Ecto neural progenitor cell (in vitro differentiated cells): ENCODE measurements at regions not wholly inside any gene's neighbourhood (a gene's known extent, or its start where the extent isn't known, plus 50 kb on each side); places are given as distances from the start of the nearest gene placed in this dataset.
A peak's percentile ranks its signal among the peaks of the same experiment; 100 is the strongest.

Source experiments
- DNase-seq: peaks from one replicate; pipeline ENCODE4 v3.0.0-alpha.2; 2018; ENCODE audit warnings: low spot score

DNA sequence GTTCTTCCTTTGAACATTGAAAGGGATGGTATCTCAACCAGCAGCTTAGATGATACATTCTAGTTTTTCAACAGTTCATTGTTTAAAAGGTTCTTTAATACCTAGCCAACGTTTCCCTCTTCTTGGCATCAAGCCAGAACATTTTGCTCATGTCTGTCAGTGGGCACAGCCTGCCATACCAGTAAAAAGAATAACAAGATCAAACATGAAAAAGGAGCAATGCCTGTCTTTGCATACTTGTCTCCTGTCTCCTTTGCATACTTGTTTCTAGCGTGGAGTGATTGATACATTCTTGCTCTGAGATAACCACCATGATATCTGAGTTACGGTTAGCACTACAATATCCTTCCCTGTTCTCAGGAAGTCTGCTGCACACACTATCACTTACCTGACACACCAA lies 248.6 kb upstream of the DAPK1 start:
- DNase-seq = no peak

DNA sequence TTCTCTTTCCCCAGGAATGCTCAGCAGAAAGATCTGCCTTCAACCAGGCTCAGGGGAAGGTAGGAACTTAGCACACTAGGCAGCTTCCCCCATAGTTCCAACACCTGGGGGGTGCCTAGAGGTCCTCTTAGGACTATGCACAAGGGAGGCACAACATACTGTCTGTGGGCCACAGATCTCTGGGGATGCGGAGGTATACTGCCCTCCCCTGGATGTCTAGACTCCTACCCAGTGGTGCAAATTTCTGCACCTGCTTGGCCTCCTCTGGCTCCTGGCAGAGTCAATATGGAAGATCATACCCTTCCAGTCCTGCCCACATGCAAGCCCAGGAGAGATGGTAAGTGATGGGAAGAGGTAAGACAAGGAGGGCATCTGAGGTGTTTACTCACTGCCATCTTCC lies 247.5 kb upstream of the DAPK1 start:
- DNase-seq = no peak

DNA sequence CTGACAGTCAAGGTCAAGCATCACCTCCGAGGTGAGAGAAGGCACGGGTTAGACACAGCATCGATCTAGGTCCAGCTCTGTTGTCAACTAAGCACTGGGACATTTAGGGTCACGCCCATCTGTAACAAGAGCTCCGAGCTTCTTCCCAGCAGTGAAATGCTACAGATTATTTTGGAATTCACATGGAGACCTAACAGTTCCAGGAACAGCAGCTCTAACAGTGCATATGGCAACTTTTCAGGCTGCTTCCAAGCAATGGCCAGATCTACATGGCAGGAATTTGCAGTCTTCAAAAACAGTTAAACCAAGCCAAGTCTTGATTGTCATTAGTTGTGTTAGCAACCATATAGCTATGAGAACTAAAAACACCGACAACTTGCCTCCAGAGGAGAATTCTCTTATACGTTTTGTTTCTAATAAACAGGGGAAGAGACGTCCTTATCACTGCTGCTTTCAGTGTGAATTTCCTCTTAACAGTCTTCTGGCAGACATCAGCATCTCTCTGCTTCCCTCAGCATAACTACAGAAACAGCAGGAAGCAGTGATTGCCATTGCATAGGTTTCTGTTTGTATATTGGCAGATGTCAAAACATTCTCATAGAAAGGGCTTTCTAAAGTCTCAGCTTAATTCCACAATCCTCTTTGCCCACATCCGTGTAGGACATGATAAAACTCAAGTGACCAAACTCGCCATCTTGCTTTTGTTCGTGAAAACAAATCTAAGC lies 242.1 kb upstream of the DAPK1 start:
- DNase-seq = no peak

DNA sequence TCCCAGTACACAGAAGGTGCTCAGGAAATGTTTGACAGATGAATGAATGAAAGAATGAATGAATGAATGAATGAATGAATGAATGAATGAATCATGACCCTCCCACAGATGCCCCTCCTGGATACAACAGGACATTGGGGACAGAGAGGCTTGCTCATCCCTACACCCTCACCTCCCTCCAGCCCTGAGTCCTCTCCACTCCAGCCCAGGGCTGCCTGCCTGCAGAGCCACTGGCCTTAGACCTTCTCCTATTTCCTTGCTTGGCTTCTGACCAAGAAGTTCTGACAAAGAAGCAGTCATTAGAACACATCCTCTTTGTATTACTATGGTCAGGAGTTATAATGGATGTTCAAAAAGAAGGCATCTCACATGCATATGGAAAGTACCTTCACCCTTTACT lies 240.7 kb upstream of the DAPK1 start:
- no peak for DNase-seq

DNA sequence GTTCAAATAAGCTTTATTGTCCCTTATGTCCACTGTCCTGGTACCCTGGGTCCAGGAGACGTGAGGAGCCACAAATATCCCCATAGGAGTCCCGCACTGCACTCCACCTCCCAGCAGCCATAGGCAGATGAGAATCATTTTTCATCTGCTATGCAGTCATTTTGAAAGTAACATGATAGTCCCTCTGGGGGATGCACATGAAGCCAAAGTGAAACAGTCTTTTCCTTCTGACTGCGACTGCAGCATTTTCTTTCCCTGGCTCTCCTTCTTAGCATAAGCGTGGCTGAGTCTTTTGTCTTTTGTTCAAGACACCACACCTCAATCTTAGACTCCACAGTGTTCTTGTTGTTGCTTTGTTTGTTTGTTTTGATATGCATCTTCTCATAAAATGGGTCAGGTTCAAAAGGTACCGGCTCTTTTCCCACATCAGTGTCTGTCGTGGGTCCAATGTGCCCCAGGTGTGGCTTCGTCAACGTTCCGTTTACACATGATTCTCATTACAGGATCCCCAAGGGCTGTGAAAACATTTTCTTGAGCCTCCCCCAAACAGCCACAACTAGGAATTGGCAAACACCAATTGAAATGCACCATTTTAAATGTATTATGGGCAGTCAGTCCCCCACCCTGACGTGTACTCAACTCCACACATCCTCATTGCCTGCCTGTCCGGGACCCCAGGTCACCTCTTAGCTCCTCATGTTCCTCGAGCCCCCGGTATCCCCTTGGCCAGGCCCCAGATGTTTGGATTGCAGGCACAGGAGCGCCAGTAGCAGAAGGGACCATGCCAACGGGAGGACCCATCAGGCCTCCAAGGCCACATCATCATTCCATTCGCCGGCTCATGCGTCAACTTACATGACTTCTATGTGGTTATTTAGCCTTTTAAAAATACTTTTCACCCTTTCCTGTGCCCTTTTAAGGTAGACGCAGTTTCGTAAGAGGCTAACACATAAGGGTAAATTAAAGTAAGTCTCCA lies 237.8 kb upstream of the DAPK1 start:
- DNase-seq = no peak

DNA sequence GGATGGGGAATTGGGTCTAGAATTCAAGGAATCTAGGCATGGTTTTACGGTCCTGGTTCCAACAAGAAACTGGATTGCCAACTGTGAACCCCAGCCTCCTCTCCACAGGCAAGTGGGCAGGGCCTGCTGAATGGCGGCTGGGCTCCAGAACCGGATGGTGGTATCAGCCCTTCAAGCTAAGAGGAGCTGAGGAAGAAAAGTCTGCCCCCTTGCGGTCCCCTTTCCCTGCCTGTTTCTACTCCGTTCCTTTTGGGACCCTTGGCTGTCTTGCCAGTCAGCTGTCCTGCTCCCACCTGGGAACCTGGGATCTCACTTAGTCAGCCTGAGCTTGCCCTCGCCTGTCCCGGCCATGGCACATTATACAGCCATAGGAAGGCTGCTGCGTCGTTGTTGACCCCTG lies 234.4 kb upstream of the DAPK1 start:
- DNase-seq = peak; percentile 56

DNA sequence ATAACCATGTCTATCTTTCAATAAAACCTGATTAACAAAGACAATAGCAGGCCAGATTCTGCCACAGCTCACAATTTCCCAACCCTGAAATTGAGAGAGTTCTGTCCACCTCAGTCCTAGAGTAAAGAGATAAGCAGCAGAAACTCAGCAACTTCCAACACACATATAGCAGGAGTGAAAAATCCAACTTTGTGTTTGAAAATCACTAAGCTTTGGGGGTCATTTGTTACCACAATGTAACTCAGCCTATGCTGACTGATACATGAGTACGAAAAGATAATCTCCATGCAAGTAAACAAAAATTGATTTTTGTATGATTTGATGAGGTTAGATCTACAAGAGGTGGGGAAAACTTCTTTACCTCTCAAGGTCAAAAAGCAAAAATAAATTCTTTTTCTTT lies 231.0 kb upstream of the DAPK1 start:
- DNase-seq = no peak

DNA sequence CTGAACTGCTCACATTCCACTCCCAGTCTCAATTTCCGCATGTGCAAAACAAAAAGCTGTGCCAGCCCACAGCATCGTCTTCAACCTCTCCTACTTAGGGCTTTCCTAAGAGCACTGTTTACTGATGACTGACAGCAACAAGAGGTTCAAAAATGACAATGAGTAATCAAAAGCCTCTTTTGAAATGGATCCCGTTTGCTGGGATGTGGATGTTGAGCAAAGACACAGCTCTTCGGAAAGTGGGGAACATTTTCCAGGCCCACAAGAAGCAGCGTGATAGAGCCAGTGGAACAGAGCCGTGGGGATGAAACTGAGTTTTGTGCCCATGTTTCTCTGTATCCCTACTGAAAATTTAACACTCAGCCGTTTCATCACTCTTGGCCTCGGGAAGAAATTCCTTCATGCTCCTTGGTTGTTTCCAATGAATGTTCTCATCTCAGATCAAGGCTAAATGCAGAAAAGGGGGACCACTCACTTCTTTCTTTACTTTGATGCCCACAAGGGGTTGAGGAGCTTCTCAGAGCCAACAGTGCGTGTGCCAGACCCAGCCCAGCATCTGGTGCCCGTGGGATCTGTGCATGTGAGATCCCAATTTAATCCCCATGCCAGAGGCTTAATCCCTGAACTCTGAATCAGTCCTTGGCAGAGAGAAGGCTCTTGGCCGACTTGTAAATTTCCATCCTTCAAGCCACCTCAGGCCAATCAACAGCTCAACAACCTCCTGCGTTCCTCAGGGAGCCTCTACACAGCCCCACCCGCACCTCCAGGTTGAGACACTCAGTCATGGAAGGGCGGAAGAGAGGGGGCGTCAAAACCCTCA lies 230.2 kb upstream of the DAPK1 start:
- DNase-seq = no peak

DNA sequence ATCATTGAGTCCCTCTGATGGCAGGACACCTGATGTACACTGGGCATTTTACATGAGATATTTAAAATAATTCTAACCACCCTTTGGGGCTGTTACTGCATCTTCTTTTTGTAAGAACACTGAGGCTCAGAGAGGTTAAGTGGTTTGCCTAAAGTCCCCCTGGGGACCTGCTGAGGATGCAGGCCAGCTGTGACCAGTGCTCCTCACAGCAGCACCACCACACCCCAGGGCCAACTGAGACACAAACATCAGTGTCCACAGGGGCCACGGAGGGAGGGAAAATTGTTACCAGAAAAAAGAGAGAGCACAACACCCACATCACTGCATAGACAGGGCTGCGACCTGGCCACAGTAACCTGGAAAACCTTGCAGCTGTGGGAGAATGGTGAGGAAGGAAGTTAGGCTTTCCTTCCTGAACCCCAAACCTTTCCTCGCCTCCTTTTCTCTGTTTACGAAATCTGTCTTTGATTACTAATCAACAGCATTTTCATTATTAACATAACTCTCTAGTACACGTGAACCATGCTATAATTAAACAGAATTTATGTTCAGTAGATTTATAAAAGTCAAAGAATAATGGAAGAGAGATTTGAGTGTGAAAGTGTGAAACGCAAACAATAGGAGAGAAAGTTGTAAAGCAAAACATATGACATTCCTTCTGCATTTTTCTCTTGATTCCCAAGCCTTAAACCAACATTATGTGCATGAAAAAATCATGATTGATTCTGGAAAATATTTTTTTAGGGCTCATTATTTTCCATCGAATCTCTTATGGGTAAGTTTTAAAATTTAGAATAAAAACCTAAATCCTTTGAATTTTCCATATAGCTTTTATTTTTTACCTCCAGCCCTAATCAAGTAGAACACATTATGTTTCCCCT lies 228.1 kb upstream of the DAPK1 start:
- DNase-seq = no peak

DNA sequence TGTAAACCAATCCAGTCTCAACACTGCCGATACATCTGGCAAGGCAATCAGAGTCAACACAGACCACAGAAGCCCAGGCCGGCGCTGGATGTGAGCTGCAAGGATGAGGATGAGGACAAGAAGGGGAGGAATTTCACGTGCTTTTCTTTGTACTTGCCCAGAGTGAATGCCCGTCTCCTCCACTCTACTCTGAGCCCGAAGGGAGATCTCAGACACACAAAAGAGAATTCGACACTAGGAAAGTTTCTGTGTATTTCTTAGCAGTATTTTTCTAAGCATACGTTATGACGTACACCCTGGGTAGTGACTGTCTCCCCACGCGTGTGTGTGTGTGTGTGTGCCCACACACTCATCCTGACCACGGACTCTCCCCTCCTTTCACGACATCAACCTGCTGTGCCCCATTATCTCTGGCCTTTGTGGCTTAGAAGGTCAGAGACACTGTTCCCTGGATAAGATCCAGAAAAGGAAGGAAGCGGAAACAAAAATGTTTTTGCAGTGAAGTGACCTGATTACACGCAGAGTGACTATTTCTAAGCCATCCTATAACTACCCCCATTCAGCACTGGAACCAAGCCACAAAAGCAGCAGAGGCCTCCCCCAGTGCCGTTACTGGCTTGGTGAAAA lies 227.3 kb upstream of the DAPK1 start:
- peak; percentile 54 for DNase-seq

DNA sequence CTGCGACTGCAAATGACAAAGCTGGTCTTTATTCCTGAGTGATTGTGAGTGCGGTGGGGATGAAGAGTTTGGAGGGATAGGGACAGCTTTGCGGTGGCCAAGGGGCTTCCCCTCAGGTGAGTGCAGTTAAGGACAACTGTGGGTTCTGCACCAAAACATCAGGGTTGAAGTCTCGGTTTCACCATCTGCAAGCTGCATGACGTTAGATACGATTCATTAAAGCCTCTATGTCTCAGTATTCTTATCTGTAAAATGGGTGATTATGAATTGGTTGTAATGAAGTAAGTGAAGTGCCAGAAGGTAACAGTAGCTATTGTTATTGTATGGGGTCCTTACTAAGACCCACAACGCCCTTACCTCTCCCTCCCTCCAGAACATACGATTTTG lies 226.8 kb upstream of the DAPK1 start:
- no peak for DNase-seq

DNA sequence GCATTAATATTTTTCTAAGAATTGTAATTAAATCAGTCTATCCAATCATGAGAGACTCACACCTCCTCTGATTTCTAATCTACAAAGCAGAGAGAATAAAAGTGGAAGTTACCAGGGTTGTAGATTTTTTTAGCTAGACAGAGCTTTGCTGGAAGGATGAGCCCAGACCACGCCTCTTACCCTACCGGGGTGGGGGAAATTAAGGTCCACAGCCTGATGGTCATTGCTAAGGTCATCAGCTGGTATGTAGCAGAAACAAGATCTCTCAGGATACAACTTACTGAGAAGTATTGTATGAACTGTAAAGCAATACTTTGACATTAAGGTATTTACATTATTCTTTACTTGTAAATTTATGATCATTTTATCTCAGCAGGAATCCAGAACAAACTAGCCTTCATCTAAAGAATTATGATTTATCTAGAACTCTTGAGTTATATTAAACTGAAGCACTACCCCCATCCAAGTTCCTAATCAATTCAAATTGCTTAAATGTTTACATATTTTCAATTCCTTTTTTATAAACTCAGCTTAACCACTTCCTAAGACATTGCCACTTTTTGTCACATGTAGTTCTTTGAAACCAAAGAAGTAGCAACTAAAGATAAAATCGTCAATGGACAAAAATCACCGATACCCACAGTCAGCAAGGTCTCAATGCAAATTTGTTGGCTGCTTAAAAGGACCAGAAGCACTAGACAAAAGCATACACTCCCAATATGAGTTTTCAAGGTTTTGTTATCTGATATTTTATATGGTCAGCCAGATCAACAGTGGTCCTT lies 225.8 kb upstream of the DAPK1 start:
- no peak for DNase-seq

DNA sequence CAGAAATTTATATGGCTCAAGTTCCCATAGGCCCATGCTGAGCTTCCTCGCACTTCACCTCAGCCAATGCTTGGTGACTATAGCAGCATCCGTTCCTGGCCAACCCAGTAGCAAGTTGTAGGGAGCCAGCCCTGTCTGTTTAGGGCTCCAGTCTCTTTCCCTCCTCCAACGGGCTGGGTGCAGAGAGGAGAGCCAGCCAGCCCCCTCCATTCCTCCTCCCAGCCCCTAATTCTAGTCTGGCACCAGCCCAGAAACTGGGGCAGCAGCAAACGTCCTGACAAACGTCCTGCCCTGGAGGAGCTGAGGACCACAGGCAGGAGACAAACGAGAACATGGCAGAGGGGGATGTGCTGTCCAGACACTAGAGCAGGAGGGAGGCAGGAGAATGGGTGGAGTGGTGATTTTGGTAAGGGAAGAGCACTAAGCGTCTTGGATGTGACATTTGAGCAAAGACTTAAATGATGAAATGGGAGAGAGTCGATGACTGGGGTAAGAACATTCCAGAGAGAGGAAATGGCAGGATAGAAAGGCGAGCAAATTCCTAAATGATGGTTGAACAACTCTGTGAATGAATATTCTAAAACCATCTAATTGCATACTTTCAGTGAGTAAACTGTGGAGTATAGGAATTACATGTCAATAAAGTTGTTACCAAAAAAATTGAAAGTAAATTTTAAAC lies 222.5 kb upstream of the DAPK1 start:
- no peak for DNase-seq

DNA sequence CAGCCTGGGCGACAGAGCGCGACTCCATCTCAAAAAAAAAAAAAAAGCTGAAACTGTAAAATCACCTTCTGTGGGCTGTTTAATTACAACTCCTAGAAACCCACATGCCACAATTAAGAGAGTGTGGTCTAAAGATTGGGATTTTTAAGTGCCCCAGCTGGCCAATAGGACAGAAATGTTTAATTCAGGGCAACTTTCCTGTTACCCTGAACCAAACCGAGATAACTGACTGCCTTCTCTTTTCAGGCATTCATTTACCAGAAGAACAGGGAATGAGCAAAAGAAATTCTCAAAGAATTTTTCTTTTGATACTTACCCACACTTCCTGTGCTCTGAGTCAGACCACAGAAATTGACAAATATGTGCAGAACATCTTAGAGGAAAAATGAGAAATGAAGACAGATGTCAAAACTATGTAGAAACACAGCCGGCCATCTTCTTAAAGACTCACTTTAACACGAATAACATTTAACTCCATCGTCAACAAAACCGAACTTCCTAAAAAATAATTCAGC lies 221.3 kb upstream of the DAPK1 start:
- no peak for DNase-seq

DNA sequence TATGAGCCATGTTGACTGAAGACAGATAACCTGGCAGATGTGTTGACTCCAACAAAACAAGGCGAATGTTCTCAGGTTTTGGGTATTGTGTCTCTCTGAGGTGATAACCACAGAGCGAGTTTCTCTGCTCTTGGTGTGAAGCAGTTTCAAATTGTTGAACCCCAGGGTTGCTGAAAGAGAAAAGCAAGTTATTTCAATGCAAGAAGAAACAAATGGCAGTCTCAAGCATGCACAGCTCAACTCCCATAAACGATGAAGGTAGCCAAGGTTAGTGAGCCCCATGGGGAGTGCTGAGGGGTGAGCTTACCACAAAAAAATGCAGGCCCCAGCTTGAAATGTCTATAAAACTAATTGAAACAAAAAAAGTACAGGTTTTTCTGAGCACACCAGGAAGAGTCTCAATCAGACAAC lies 220.8 kb upstream of the DAPK1 start:
- DNase-seq = no peak

DNA sequence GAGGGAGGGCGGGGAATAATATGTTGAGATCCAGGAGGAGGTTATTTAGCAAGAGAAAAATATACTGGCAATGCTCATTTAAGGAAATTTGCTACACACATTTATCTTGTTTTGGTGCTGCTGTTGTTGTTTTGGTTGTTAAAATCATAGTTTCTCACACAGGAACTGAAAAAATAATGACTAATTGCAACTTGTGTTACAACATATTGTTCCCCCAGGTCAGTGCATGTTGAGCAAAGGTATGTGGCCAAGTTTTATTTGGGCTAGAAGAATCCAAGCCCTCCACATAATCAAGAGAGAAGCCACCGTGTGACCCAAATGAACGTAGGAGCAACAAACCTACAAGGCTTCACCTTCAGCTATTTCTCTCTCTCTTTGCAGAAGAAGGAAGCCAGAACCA lies 220.3 kb upstream of the DAPK1 start:
- no peak for DNase-seq

DNA sequence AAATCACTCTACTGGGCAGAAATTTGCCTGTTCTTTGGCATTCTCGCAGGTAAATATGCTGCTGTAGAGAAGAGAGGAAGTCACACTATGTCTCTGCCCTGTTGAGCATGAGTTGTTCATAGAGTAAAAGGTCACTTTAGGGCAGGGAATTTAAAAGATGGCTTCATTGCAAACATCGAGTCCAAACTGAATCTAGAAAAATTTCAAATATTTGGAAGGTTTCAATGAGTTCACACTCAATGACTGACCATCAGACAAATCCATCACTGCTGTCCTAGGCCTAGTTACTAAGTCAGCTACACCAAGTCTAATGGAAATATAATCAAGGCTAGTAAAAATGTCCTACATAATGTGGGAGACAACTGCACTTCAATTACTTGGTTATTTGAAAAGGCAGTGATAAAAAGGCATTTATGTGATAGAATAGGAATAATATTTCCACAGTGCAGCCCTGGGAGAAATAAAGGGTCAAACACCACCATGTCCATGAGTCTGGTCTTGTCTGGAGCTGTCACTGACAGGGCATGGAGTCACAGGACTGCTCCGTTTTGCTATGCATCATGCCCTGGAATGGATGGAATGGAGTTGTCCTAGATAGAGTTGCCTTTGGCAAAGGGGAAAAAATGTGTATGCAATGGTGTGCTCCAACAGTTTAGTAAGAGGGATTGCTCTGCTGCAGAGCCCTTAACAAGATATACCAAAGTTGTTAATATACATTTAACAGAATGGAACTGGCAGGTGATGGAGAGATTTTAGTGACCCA lies 218.5 kb upstream of the DAPK1 start:
- DNase-seq = no peak

DNA sequence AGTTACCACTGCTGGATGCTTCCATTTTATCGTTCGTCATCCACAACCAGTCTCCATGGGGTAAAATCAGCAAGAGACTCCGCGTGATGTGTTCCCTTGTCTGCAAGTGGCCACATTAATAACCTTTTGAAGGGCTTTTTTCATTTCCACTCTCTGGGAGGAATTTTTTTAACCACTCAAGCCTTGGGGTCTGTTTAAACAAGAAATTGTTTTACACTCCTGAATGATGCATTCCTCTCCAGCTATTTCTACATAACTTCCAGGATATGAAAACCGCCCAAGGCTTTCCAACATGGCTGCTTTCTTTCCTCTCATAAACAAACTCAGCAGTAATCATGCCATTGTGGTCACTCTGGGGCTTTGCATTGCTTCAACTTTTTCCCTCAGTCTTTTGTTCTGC lies 217.2 kb upstream of the DAPK1 start:
- DNase-seq = no peak

DNA sequence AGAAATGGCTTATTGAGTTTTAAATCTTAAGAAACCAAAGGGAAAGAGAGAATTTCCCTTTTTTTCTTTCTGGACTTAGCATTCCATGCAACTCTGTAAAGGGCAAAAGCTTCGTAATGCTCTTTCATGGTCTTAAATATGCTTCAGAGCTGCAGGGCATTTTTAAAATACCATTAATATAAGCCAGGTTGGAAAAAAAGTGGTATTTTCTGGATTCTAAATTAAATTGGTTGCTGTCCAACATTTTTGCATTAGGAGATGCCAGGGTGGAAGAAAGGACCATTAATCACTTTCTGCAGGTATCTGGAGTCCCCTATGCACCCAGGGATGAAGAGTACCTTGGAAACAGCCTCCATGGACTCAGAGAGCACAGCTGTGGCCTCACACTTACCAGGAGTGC lies 215.1 kb upstream of the DAPK1 start:
- DNase-seq = no peak
